ENCODE measurements at regions not wholly inside any gene's neighbourhood (a gene's known extent, or its start where the extent isn't known, plus 50 kb on each side); places are given as distances from the start of the nearest gene placed in this dataset.

DNA sequence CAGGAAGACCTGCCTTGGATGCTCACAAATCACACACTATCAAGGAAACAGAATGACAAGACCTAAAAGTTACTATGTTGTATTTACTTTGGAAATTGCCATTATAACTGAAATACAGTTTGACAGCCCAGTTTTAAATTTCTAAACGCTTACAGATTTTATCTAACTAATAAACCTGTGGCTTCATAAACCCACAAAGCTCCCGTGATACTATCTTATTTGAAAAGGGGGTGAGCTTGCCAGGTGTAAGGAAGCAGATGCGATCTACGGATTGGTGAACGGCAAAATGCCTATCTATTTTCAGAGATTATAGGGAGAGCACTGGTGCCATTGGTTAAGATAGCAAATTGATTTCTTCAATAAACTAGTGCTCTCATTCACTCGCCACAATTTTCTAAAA is 485.5 kb downstream of the BCAT1 start:
- TF ChIP-seq, protein P1, sequence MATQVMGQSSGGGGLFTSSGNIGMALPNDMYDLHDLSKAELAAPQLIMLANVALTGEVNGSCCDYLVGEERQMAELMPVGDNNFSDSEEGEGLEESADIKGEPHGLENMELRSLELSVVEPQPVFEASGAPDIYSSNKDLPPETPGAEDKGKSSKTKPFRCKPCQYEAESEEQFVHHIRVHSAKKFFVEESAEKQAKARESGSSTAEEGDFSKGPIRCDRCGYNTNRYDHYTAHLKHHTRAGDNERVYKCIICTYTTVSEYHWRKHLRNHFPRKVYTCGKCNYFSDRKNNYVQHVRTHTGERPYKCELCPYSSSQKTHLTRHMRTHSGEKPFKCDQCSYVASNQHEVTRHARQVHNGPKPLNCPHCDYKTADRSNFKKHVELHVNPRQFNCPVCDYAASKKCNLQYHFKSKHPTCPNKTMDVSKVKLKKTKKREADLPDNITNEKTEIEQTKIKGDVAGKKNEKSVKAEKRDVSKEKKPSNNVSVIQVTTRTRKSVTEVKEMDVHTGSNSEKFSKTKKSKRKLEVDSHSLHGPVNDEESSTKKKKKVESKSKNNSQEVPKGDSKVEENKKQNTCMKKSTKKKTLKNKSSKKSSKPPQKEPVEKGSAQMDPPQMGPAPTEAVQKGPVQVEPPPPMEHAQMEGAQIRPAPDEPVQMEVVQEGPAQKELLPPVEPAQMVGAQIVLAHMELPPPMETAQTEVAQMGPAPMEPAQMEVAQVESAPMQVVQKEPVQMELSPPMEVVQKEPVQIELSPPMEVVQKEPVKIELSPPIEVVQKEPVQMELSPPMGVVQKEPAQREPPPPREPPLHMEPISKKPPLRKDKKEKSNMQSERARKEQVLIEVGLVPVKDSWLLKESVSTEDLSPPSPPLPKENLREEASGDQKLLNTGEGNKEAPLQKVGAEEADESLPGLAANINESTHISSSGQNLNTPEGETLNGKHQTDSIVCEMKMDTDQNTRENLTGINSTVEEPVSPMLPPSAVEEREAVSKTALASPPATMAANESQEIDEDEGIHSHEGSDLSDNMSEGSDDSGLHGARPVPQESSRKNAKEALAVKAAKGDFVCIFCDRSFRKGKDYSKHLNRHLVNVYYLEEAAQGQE (IDR thresholded peaks at IDR 0.05; ENCODE audit: low read depth), result no peak
- TF ChIP-seq POLR2A (IDR thresholded peaks at IDR 0.05; ENCODE audit: borderline replicate concordance, extremely low read depth, insufficient read depth, insufficient read length), result no peak
- TF ChIP-seq, protein P2, sequence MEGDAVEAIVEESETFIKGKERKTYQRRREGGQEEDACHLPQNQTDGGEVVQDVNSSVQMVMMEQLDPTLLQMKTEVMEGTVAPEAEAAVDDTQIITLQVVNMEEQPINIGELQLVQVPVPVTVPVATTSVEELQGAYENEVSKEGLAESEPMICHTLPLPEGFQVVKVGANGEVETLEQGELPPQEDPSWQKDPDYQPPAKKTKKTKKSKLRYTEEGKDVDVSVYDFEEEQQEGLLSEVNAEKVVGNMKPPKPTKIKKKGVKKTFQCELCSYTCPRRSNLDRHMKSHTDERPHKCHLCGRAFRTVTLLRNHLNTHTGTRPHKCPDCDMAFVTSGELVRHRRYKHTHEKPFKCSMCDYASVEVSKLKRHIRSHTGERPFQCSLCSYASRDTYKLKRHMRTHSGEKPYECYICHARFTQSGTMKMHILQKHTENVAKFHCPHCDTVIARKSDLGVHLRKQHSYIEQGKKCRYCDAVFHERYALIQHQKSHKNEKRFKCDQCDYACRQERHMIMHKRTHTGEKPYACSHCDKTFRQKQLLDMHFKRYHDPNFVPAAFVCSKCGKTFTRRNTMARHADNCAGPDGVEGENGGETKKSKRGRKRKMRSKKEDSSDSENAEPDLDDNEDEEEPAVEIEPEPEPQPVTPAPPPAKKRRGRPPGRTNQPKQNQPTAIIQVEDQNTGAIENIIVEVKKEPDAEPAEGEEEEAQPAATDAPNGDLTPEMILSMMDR (IDR thresholded peaks at IDR 0.05 in 2 of 3, conservative IDR thresholded peaks at IDR 0.05 in 1 of 3; ENCODE audit: borderline replicate concordance in 1 of 3, insufficient read depth in 1 of 3, low read depth in 2 of 3, low read length in 2 of 3), result no peak
- no peak for TF ChIP-seq SIN3A (IDR thresholded peaks at IDR 0.05; ENCODE audit: low read depth)
- no peak for TF ChIP-seq TCF7L2 (IDR thresholded peaks at IDR 0.05; ENCODE audit: borderline replicate concordance, extremely low read depth, insufficient read depth, insufficient read length)
- TF ChIP-seq POLR2AphosphoS5 (IDR thresholded peaks at IDR 0.05; ENCODE audit: low read depth, low read length), result no peak
- TF ChIP-seq CEBPB (IDR thresholded peaks at IDR 0.05; ENCODE audit: low read depth), result no peak

All from HCT116 (cell line).